Activated T-cell treated with anti-CD3 and anti-CD28 coated beads, Interleukin-2, amount 50 U/mL, for 24 hours (primary cell): ENCODE measurements at regions not wholly inside any gene's neighbourhood (a gene's known extent, or its start where the extent isn't known, plus 50 kb on each side); places are given as distances from the start of the nearest gene placed in this dataset.

ENCODE experiments used
- DNase-seq: peaks from one replicate; pipeline ENCODE4 v3.0.0-alpha.2; 2020
- H3K27ac Mint-ChIP-seq: 2 replicates; pipeline ENCODE4 v1.8.0; 2020; ENCODE audit warnings: mild to moderate bottlenecking, mixed read lengths
- H3K27me3 Mint-ChIP-seq: 2 replicates; pipeline ENCODE4 v1.8.0; 2020; ENCODE audit warnings: mixed read lengths
- H3K36me3 Mint-ChIP-seq: 2 replicates; pipeline ENCODE4 v1.8.0; 2020; ENCODE audit warnings: low read depth, mixed read lengths
- H3K4me1 Mint-ChIP-seq: 2 replicates; pipeline ENCODE4 v1.8.0; 2020; ENCODE audit warnings: low read depth, mixed read lengths
- H3K4me3 Mint-ChIP-seq: 2 replicates; pipeline ENCODE4 v1.8.0; 2020; ENCODE audit warnings: mild to moderate bottlenecking, moderate library complexity, mixed read lengths
- H3K9me3 Mint-ChIP-seq: 2 replicates; pipeline ENCODE4 v1.8.0; 2020; ENCODE audit warnings: mixed read lengths

- Mint-ChIP-seq H3K27ac (no peak overlapping the region), H3K27me3 (peaks cover 36% of the 10 kb centered on the region), H3K4me3 (no peak overlapping the region), H3K9me3 (no peaks in the 10 kb centered on the region), H3K4me1 (no peaks in the 10 kb centered on the region), H3K36me3 (no peaks in the 10 kb centered on the region)
- DNase-seq: no peak
These were observed 247.7 kb upstream of the RFX3 start for GRCh38 chr9:3773362-3774060.

GRCh38 chr9:3769646-3770045, 243.8 kb upstream of the RFX3 start:
- no peaks in the 10 kb centered on the region for H3K4me1 Mint-ChIP-seq
- peaks cover 21% of the 10 kb centered on the region for H3K27me3 Mint-ChIP-seq
- no peak overlapping the region for H3K4me3 Mint-ChIP-seq
- DNase-seq: no peak
- H3K9me3 Mint-ChIP-seq: no peaks in the 10 kb centered on the region
- H3K27ac Mint-ChIP-seq: no peak overlapping the region
- no peaks in the 10 kb centered on the region for H3K36me3 Mint-ChIP-seq

GRCh38 chr9:3768712-3769457, 243.1 kb upstream of the RFX3 start:
- no peak for DNase-seq
- no peak overlapping the region for H3K4me3 Mint-ChIP-seq
- H3K4me1 Mint-ChIP-seq: no peaks in the 10 kb centered on the region
- no peaks in the 10 kb centered on the region for H3K9me3 Mint-ChIP-seq
- no peaks in the 10 kb centered on the region for H3K36me3 Mint-ChIP-seq
- H3K27me3 Mint-ChIP-seq: peaks cover 21% of the 10 kb centered on the region
- H3K27ac Mint-ChIP-seq: no peak overlapping the region

GRCh38 chr9:3768286-3768685, 242.5 kb upstream of the RFX3 start:
- Mint-ChIP-seq H3K4me1 (no peaks in the 10 kb centered on the region), H3K27me3 (peaks cover 21% of the 10 kb centered on the region), H3K4me3 (no peak overlapping the region), H3K9me3 (peaks cover 2% of the 10 kb centered on the region), H3K27ac (no peak overlapping the region), H3K36me3 (no peaks in the 10 kb centered on the region)
- DNase-seq: no peak

GRCh38 chr9:3762076-3762475, 236.3 kb upstream of the RFX3 start:
- DNase-seq: no peak
- Mint-ChIP-seq H3K9me3 (peaks cover 3% of the 10 kb centered on the region), H3K4me3 (no peak overlapping the region), H3K27me3 (peaks cover 12% of the 10 kb centered on the region), H3K27ac (no peak overlapping the region), H3K36me3 (no peaks in the 10 kb centered on the region), H3K4me1 (peaks cover 18% of the 10 kb centered on the region)

DNA sequence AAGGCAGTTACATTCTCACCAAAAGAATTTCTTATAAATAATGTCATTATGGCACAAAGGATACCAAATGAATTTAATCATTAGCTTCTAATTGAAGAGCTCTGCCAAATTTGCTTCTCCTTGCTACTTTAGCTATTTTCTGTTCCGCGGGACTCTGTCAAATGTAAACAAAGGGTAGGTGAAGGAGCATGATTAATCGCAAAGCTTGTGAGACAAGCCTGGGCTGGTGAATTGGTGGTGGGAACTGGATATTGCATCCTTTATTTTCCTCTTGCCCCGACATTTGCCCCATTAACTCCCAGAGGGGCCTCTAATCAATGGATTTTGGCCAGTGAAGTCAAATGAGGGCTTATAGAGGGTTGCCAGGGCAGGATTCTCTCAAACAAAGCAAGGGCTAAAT, 234.2 kb upstream of the RFX3 start:
- Mint-ChIP-seq H3K4me3 (no peak overlapping the region), H3K27ac (no peak overlapping the region)
- no peak for DNase-seq

GRCh38 chr9:3758816-3759576, 233.2 kb upstream of the RFX3 start:
- no peak for DNase-seq
- Mint-ChIP-seq H3K4me3 (no peak overlapping the region), H3K36me3 (no peaks in the 10 kb centered on the region), H3K4me1 (peaks cover 18% of the 10 kb centered on the region), H3K9me3 (peaks cover 3% of the 10 kb centered on the region), H3K27ac (no peak overlapping the region), H3K27me3 (peaks cover 7% of the 10 kb centered on the region)

More for the DNA sequence above, 234.2 kb upstream of the RFX3 start:
- Mint-ChIP-seq H3K36me3 (no peaks in the 10 kb centered on the region), H3K4me1 (peaks cover 18% of the 10 kb centered on the region), H3K9me3 (peaks cover 3% of the 10 kb centered on the region), H3K27me3 (peaks cover 7% of the 10 kb centered on the region)

GRCh38 chr9:3756071-3756470, 230.3 kb upstream of the RFX3 start:
- Mint-ChIP-seq H3K27ac (no peak overlapping the region), H3K27me3 (peaks cover 7% of the 10 kb centered on the region), H3K4me3 (no peak overlapping the region), H3K4me1 (peaks cover 24% of the 10 kb centered on the region), H3K9me3 (no peaks in the 10 kb centered on the region), H3K36me3 (no peaks in the 10 kb centered on the region)
- DNase-seq: no peak

DNA sequence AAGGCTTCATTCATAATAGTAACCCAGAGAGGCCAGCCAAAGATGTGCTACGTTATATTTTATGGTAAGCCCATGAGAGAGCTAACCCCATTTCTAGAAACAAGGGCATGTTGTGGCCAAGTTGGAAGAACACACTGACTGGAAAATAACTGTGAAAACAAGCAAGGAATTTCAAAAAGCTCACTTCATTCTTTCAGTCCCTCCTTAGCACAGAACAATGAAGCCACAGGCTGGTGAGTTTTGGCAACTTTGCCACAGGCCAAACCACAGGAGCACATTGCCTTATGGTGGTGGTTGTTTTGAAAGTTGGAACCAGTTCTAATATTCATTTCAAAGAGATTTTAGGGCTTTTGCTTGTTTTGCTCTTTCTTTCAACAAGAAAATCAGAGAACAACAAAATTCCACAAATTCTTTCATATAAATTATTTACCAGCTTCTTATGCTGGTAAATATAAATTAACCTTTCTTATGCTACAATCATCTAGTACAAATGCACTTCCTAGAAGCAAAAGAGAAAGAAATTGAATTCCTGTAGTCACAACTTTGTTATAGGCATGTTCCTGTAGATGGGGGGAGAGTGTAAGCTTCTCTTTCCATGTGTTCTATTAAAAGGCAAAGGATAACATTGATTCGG, 225.4 kb upstream of the RFX3 start:
- Mint-ChIP-seq H3K4me1 (peaks cover 36% of the 10 kb centered on the region), H3K4me3 (no peak overlapping the region), H3K36me3 (no peaks in the 10 kb centered on the region), H3K9me3 (no peaks in the 10 kb centered on the region), H3K27ac (no peak overlapping the region), H3K27me3 (no peaks in the 10 kb centered on the region)
- DNase-seq: no peak

GRCh38 chr9:3750321-3750720, 224.5 kb upstream of the RFX3 start:
- H3K9me3 Mint-ChIP-seq: peaks cover 4% of the 10 kb centered on the region
- H3K36me3 Mint-ChIP-seq: peaks cover 3% of the 10 kb centered on the region
- H3K27me3 Mint-ChIP-seq: no peaks in the 10 kb centered on the region
- no peak overlapping the region for H3K4me3 Mint-ChIP-seq
- peaks cover 41% of the 10 kb centered on the region for H3K4me1 Mint-ChIP-seq
- DNase-seq: no peak
- H3K27ac Mint-ChIP-seq: no peak overlapping the region

DNA sequence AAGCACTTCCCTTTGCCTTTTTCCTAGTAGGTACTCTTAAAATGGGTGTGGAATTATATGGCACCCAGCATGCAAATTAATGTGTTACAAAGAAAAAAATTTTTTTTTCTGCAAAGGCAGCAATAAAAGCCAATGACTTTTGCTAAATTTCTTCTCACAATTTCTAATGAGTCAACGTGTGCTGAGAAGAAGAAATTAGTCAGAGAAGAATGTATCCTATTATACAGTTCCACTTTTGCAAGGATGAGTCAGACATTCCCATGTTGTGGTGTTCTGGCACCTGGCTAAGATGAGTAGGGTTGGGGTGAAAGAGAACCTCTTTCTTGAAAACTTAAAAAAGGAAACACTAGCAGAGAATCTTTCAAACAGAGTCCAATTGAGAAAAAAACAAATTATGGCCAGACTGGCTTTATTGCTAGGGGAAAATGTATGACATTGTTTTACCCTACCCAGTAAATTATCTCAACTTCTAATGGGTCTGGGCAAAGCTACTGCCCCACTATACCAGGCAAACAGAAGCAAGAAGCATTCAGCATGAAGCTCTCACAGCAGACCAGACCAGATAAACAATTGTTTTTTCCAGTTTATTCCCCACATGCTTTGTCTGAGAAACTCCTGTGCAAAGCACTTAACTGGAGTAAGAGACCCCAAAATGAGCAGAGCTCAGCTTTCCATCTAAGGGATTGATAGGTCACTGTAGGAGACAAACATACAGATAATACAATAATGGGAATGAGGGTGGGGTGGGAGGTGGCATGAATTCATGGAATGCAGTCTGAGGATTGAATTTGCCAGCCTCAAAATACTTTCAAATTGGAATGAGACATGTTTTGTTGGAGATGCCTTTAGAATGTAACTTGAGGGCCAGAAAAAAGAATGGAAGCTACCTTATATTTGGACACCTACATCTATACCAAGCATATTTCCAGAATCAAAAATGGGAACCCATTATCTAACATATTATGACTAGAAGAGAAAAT, 220.8 kb upstream of the RFX3 start:
- Mint-ChIP-seq H3K27ac (peak overlapping the region; percentile 89), H3K36me3 (peaks cover 3% of the 10 kb centered on the region)
- no peak for DNase-seq

DNA sequence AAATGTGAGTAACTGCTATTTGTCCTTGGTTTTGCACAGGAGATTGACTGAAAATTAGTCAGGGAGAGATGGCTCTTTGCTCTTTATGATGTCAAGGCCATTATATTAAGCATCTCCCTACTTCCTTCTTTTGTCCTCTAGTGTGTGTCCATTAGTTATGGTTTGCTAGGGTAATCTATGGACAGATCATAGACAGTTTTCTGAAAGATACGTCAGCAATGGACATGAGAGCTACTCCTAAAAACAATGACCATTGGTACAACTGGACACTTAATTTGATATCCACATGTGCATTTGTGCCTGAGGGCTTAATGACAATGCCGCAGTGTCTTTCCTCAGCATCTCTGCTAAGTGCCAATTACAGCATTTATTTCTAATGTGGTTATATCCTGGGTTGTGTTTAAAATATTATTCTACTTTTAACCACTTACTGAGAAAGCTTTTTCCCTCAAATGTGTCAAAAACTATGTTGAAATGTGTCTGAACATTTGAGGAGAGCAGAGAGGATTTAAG, 218.2 kb upstream of the RFX3 start:
- H3K4me1 Mint-ChIP-seq: peaks cover 43% of the 10 kb centered on the region
- peaks cover 7% of the 10 kb centered on the region for H3K27me3 Mint-ChIP-seq
- peaks cover 6% of the 10 kb centered on the region for H3K9me3 Mint-ChIP-seq
- H3K36me3 Mint-ChIP-seq: peaks cover 3% of the 10 kb centered on the region
- no peak for DNase-seq
- no peak overlapping the region for H3K4me3 Mint-ChIP-seq
- no peak overlapping the region for H3K27ac Mint-ChIP-seq

More for the DNA sequence above, 220.8 kb upstream of the RFX3 start:
- Mint-ChIP-seq H3K4me3 (peak overlapping the region; percentile 36), H3K9me3 (peaks cover 6% of the 10 kb centered on the region), H3K4me1 (peaks cover 53% of the 10 kb centered on the region), H3K27me3 (peaks cover 4% of the 10 kb centered on the region)

GRCh38 chr9:3742586-3742985, 216.8 kb upstream of the RFX3 start:
- Mint-ChIP-seq H3K9me3 (peaks cover 6% of the 10 kb centered on the region), H3K36me3 (peaks cover 3% of the 10 kb centered on the region), H3K4me1 (peaks cover 37% of the 10 kb centered on the region), H3K4me3 (no peak overlapping the region), H3K27me3 (peaks cover 7% of the 10 kb centered on the region), H3K27ac (no peak overlapping the region)
- DNase-seq: no peak
